Kidney (tissue), 13 donors: ENCODE measurements at regions not wholly inside any gene's neighbourhood (a gene's known extent, or its start where the extent isn't known, plus 50 kb on each side); places are given as distances from the start of the nearest gene placed in this dataset.

ENCODE experiments used
- DNase-seq, 5 donors: peaks; one replicate each; pipeline ENCODE4 v3.0.0-alpha.2; 2013 to 2020
- FAIRE-seq: peaks from 2 replicates; lab custom pipeline; 2012; peaks lifted over from hg19 to GRCh38; lab: Jason Lieb, UNC
- H3K27ac ChIP-seq, 2 donors: one replicate each; pipeline ENCODE4 v1.7.0; 2013; ENCODE audit warnings: low read depth in 2 of 2, low read length in 2 of 2, inconsistent platforms in 1 of 2
- H3K27me3 ChIP-seq: one replicate; pipeline ENCODE4 v1.7.1; 2013; ENCODE audit warnings: low read length, inconsistent platforms; ENCODE audit not compliant: control insufficient read depth, insufficient read depth
- H3K36me3 ChIP-seq, 3 donors: one replicate each; pipeline versions ENCODE4 v1.7.0 to v1.7.1; 2013; ENCODE audit warnings: low read length in 3 of 3, control low read depth in 1 of 3, inconsistent platforms in 1 of 3; ENCODE audit not compliant: insufficient read depth in 3 of 3, control insufficient read depth in 2 of 3
- H3K4me1 ChIP-seq, 3 donors: one replicate each; pipeline versions ENCODE4 v1.7.0 to v1.7.1; 2013; ENCODE audit warnings: low read length in 3 of 3, inconsistent platforms in 1 of 3, low read depth in 1 of 3; ENCODE audit not compliant: control insufficient read depth in 2 of 3, insufficient read depth in 2 of 3
- H3K4me3 ChIP-seq, 3 donors: one replicate each; pipeline versions ENCODE4 v1.7.0 to v1.8.1; 2013; ENCODE audit warnings: low read length in 3 of 3, control low read depth in 1 of 3, inconsistent platforms in 1 of 3
- H3K9ac ChIP-seq, 3 donors: one replicate each; pipeline versions ENCODE4 v1.7.0 to v1.7.1; 2013; ENCODE audit warnings: low read length in 3 of 3, control low read depth in 1 of 3, inconsistent platforms in 1 of 3
- H3K9me3 ChIP-seq, 3 donors: one replicate each; pipeline versions ENCODE4 v1.7.0 to v1.7.1; 2013; ENCODE audit warnings: low read length in 3 of 3, control low read depth in 1 of 3, inconsistent platforms in 1 of 3; ENCODE audit not compliant: control insufficient read depth in 2 of 3, insufficient read depth in 1 of 3
- intact Hi-C: fragments of 100-400 bp; cut with DNase I; formaldehyde crosslinking; loops from one replicate; pipeline ENCODE4 v1.11.1; 2022
- TF ChIP-seq, protein P1 (sequence below): IDR thresholded peaks from 3 replicates; pipeline ENCODE4 v1.5.1; 2012; ENCODE audit warnings: mild to moderate bottlenecking, moderate library complexity, borderline replicate concordance; ENCODE audit not compliant: insufficient read depth; ENCODE audit errors: extremely low read depth
- donor health status: control.
- donor health status: control.
- donor health status: control.
- donor health status: control.
- donor health status: control.
- donor health status: DM: yes; HTN: yes; CAD: no.
- donor health status: Normal renal cell carcinoma (clear cell type).

DNA sequence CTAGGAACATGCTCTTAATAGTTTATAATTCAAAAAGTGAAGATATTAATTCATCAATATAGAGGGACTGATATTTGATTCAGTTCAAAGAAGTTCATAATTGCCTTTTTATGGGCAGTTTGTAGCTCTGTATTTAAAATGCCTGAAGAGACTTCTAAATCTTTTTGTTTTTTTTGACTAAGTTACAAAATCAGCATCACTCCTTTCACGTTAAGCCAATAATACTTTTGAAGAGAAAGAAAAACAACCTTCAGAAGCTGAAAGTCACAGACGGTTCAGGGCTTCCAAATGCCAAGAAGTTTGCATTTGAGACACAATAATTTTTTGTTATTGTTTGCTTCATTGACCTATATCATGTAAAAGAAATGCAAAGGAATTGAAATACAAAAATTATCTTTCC lies 394.6 kb upstream of the NR2F2 start:
- FAIRE-seq (no peak), DNase-seq (no peak)
- TF ChIP-seq, protein P1, sequence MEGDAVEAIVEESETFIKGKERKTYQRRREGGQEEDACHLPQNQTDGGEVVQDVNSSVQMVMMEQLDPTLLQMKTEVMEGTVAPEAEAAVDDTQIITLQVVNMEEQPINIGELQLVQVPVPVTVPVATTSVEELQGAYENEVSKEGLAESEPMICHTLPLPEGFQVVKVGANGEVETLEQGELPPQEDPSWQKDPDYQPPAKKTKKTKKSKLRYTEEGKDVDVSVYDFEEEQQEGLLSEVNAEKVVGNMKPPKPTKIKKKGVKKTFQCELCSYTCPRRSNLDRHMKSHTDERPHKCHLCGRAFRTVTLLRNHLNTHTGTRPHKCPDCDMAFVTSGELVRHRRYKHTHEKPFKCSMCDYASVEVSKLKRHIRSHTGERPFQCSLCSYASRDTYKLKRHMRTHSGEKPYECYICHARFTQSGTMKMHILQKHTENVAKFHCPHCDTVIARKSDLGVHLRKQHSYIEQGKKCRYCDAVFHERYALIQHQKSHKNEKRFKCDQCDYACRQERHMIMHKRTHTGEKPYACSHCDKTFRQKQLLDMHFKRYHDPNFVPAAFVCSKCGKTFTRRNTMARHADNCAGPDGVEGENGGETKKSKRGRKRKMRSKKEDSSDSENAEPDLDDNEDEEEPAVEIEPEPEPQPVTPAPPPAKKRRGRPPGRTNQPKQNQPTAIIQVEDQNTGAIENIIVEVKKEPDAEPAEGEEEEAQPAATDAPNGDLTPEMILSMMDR = no peak
- no peak overlapping the region for H3K4me3 ChIP-seq
- H3K9me3 ChIP-seq = no peaks in the 10 kb centered on the region
- H3K27ac ChIP-seq = no peak overlapping the region
- H3K4me1 ChIP-seq = no peaks in the 10 kb centered on the region
- no peaks in the 10 kb centered on the region for H3K36me3 ChIP-seq
- no peak overlapping the region for H3K9ac ChIP-seq
- no peaks in the 10 kb centered on the region for H3K27me3 ChIP-seq
- intact Hi-C loops = no loop called here

DNA sequence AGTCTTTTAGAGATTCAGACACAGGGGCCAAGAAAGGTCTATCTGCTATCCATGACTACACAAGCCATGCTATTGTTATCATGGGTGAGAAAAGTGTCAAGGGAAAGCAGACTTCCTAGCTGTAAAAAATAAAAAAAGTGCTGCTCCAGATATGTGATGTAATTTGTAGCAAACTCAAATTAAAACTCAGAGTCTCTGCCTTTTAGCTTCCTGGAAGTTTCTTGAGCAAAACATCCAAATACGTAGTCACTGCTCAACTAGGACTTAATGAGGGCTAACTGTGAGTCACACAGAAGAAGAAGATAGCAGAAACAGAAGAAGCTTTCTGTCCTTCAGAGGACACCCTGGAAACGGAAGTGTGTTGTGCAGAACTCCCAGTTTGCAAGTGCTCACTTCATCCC lies 393.4 kb upstream of the NR2F2 start:
- no peak overlapping the region for H3K27ac ChIP-seq
- H3K4me1 ChIP-seq = no peaks in the 10 kb centered on the region
- H3K4me3 ChIP-seq = no peak overlapping the region
- H3K27me3 ChIP-seq = no peaks in the 10 kb centered on the region
- H3K36me3 ChIP-seq = no peaks in the 10 kb centered on the region
- H3K9ac ChIP-seq = no peak overlapping the region
- H3K9me3 ChIP-seq = no peaks in the 10 kb centered on the region
- TF ChIP-seq, protein P1 = no peak
- FAIRE-seq (no peak), DNase-seq (no peak)
- intact Hi-C loops = no loop called here

DNA sequence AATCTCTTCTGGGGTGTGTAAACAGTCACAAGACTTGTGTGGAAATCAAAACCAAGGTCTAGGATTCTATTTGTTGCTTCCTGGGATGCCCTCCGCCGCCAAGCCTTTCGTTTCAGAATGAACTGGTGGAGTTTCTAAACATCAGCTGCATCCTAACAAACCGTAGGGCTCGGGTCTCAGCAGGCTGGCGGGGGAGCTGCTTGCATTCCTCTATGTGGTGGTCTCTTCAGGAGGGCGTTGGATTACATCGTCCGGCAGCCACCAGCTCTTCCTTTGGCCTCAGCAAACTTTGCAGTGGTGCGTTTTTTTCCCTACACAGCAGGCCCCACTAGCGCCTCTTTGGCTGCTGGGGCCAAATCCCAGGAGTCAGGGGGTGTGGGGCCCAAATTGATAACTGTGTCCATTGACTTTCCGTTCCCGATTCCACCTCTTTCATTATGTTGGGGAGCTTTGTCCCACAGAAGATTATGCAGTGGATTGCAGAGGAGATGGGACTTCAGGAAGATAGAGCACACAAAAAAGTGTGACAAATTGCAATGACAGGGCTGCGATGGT lies 390.0 kb upstream of the NR2F2 start:
- no peaks in the 10 kb centered on the region for H3K27me3 ChIP-seq
- intact Hi-C loops = no loop called here
- H3K4me3 ChIP-seq = no peak overlapping the region
- peak in 4 of 5 donors; percentile 80 to 88 (median 86) for DNase-seq
- no peak for FAIRE-seq
- no peak overlapping the region for H3K27ac ChIP-seq
- H3K9ac ChIP-seq = no peak overlapping the region
- H3K4me1 ChIP-seq = no peaks in the 10 kb centered on the region
- H3K36me3 ChIP-seq = no peaks in the 10 kb centered on the region
- H3K9me3 ChIP-seq = no peaks in the 10 kb centered on the region
- TF ChIP-seq, protein P1 = no peak

DNA sequence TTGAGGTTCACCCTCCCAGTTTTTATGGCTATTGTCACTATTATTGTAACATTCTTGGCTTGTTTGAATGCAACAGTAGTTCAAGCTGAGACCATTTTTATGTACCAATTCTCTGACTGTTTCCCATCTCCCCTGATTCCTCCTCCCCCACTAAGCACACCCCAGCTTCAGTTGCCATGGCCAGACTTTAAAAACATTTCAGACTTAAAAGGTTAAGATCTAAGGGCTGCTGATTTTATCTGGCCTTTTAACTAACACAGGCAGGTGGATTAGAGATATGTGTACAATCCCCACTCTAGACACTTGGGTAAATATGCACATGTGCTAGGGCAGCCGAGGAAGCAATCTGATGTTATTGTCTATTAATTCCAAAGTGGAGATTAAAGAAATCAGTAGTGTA lies 386.3 kb upstream of the NR2F2 start:
- FAIRE-seq (no peak), DNase-seq (peak in 1 of 5 donors; percentile 45)
- no peak overlapping the region for H3K9ac ChIP-seq
- no peaks in the 10 kb centered on the region for H3K36me3 ChIP-seq
- H3K27me3 ChIP-seq = no peaks in the 10 kb centered on the region
- no peak overlapping the region for H3K27ac ChIP-seq
- intact Hi-C loops = no loop called here
- TF ChIP-seq, protein P1 = no peak
- H3K4me1 ChIP-seq = no peaks in the 10 kb centered on the region
- no peaks in the 10 kb centered on the region for H3K9me3 ChIP-seq
- no peak overlapping the region for H3K4me3 ChIP-seq
